Activated CD8-positive, alpha-beta T cell treated with anti-CD3 and anti-CD28 coated beads for 36 hours (primary cell): ENCODE measurements at regions not wholly inside any gene's neighbourhood (a gene's known extent, or its start where the extent isn't known, plus 50 kb on each side); places are given as distances from the start of the nearest gene placed in this dataset.

Experiments
- ATAC-seq: fragments of 200-7000 bp; cut with Tn5 transposase; one replicate; pipeline ENCODE4 v1.10.0; 2021; ENCODE audit warnings: mild to moderate bottlenecking, moderate library complexity
- CTCF ChIA-PET: fragments of 350-600 bp; sonication (Branson Sonifier 250); formaldehyde crosslinking; loops from one replicate; lab custom pipeline; 2021; ENCODE audit warnings: antibody characterized with exemption; lab: Charles Lee
- POLR2A ChIA-PET: fragments of 350-600 bp; sonication (Branson Sonifier 250); formaldehyde crosslinking; loops from one replicate; lab custom pipeline; 2021; ENCODE audit warnings: antibody characterized with exemption; lab: Charles Lee
- DNase-seq: peaks from one replicate; pipeline ENCODE4 v3.0.0-alpha.2; 2020
- H3K27ac Mint-ChIP-seq: one replicate; pipeline ENCODE4 v1.8.0; 2021; ENCODE audit warnings: mild to moderate bottlenecking, mixed read lengths
- H3K27me3 Mint-ChIP-seq: one replicate; pipeline ENCODE4 v1.8.0; 2021; ENCODE audit warnings: mixed read lengths
- H3K36me3 Mint-ChIP-seq: one replicate; pipeline ENCODE4 v1.8.0; 2021; ENCODE audit warnings: low read depth, mixed read lengths
- H3K4me1 Mint-ChIP-seq: one replicate; pipeline ENCODE4 v1.8.0; 2021; ENCODE audit warnings: low read depth, mixed read lengths
- H3K4me3 Mint-ChIP-seq: one replicate; pipeline ENCODE4 v1.8.0; 2021; ENCODE audit warnings: mild to moderate bottlenecking, moderate library complexity, mixed read lengths
- H3K9me3 Mint-ChIP-seq: one replicate; pipeline ENCODE4 v1.8.0; 2021; ENCODE audit warnings: mixed read lengths
- intact Hi-C: fragments of 100-400 bp; cut with micrococcal nuclease; formaldehyde crosslinking; loops from one replicate; pipeline ENCODE4 v1.10.0; 2022
- TF ChIP-seq, protein P1 (sequence below): fragments of 200-600 bp; IDR thresholded peaks from one replicate; pipeline ENCODE4 v1.8.0; 2022; ENCODE audit warnings: antibody characterized with exemption, mild to moderate bottlenecking

GRCh38 chr6:10266061-10266460, 148.8 kb downstream of the TFAP2A start:
- no peaks in the 10 kb centered on the region for H3K36me3 Mint-ChIP-seq
- no peaks in the 10 kb centered on the region for H3K4me1 Mint-ChIP-seq
- H3K4me3 Mint-ChIP-seq: no peak overlapping the region
- intact Hi-C loops: no loop called here
- CTCF ChIA-PET: no interaction called here
- H3K9me3 Mint-ChIP-seq: no peaks in the 10 kb centered on the region
- no peak for DNase-seq
- H3K27me3 Mint-ChIP-seq: peaks cover 5% of the 10 kb centered on the region
- H3K27ac Mint-ChIP-seq: no peak overlapping the region
- ATAC-seq: no peak
- POLR2A ChIA-PET: no interaction called here
- TF ChIP-seq, protein P1, sequence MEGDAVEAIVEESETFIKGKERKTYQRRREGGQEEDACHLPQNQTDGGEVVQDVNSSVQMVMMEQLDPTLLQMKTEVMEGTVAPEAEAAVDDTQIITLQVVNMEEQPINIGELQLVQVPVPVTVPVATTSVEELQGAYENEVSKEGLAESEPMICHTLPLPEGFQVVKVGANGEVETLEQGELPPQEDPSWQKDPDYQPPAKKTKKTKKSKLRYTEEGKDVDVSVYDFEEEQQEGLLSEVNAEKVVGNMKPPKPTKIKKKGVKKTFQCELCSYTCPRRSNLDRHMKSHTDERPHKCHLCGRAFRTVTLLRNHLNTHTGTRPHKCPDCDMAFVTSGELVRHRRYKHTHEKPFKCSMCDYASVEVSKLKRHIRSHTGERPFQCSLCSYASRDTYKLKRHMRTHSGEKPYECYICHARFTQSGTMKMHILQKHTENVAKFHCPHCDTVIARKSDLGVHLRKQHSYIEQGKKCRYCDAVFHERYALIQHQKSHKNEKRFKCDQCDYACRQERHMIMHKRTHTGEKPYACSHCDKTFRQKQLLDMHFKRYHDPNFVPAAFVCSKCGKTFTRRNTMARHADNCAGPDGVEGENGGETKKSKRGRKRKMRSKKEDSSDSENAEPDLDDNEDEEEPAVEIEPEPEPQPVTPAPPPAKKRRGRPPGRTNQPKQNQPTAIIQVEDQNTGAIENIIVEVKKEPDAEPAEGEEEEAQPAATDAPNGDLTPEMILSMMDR: no peak

DNA sequence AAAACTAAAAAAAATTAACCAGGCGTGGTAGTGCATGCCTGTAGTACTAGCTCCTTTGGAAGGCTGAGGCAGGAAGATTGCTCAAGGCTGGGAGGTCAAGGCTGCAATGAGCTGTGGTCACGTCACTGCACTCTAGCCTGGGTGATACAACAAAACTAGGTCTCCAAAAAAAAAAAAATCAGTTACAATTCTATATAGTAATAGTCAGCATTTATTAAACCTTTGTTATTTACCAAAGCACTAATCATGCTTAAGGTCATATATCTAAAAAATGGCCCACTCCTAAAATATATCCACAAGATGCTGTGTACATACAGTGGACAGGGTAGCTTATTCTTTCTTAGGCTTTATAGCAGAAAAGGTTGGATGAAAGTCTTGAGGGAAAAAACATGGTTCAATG, 152.4 kb downstream of the TFAP2A start:
- Mint-ChIP-seq H3K4me1 (no peaks in the 10 kb centered on the region), H3K27me3 (peaks cover 5% of the 10 kb centered on the region), H3K4me3 (no peak overlapping the region), H3K9me3 (no peaks in the 10 kb centered on the region), H3K27ac (no peak overlapping the region), H3K36me3 (no peaks in the 10 kb centered on the region)
- CTCF ChIA-PET: no interaction called here
- intact Hi-C loops: no loop called here
- TF ChIP-seq, protein P1: no peak
- no peak for DNase-seq
- ATAC-seq: no peak
- POLR2A ChIA-PET: no interaction called here

DNA sequence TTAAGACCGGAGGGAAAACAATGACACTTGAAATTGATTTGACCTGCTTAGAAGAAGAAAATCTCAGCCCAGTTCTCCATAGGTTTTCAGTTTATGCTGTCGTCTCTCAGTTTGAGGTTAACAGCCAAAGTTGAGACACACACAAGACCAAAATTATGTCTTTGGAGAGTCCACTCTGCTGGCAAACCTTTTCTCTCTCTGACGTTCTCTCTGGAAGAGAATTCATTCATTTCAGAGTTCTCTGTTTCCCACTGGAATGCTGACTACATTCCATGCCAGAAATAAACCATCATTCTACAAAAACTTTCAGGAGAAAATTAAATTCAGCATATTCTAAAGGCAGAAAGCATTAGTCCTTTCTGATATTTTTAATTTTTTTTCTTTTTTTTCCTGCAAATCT, 155.2 kb downstream of the TFAP2A start:
- Mint-ChIP-seq H3K9me3 (no peaks in the 10 kb centered on the region), H3K4me3 (no peak overlapping the region), H3K27me3 (no peaks in the 10 kb centered on the region), H3K27ac (no peak overlapping the region), H3K4me1 (no peaks in the 10 kb centered on the region), H3K36me3 (no peaks in the 10 kb centered on the region)
- ATAC-seq: no peak
- DNase-seq: no peak
- TF ChIP-seq, protein P1: no peak
- ChIA-PET CTCF (no interaction called here), POLR2A (no interaction called here)
- intact Hi-C loops: loop anchor here (10.0 kb wide), 1 partner anchor 175 kb away; no protein-coding TSS in a partner anchor

- no peak overlapping the region for H3K27ac Mint-ChIP-seq
- DNase-seq (no peak), ATAC-seq (no peak)
- H3K9me3 Mint-ChIP-seq: no peaks in the 10 kb centered on the region
- ChIA-PET POLR2A (no interaction called here), CTCF (no interaction called here)
- TF ChIP-seq, protein P1: no peak
- no peaks in the 10 kb centered on the region for H3K27me3 Mint-ChIP-seq
- no peaks in the 10 kb centered on the region for H3K4me1 Mint-ChIP-seq
- no peaks in the 10 kb centered on the region for H3K36me3 Mint-ChIP-seq
- H3K4me3 Mint-ChIP-seq: no peak overlapping the region
- intact Hi-C loops: loop anchor here (10.0 kb wide), 1 partner anchor 176 kb away; no protein-coding TSS in a partner anchor
Measured at GRCh38 chr6:10258341-10258740, 156.5 kb downstream of the TFAP2A start.

DNA sequence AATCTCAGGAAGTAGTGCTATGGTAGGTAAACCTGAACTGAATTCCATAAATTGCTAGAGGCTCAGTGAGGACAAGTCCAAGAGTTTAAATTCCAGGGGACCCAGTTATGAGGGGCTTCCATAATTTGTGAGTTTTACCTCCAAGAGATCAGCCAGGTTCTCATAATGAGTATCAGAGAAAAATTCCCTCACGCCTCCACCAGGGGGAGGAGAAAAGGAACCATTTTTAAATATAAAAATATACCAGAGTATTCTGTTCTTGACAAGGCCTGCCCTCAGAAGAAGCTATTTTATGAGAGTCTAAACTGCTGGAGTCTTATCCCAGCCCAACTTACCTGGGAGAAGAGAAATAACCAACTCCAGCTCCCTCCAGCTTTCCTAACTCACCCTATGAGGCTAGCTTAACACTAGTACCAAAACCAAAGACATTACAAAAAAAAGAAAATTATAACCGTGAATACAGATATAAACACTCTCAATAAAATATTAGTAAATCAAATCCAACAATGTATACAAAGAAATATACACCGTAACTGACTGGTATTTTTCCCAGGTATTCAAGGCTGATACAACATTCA, 158.7 kb downstream of the TFAP2A start:
- POLR2A ChIA-PET: no interaction called here
- no peak overlapping the region for H3K27ac Mint-ChIP-seq
- no peaks in the 10 kb centered on the region for H3K9me3 Mint-ChIP-seq
- no peaks in the 10 kb centered on the region for H3K36me3 Mint-ChIP-seq
- ATAC-seq (no peak), DNase-seq (peak; percentile 9)
- H3K27me3 Mint-ChIP-seq: peaks cover 2% of the 10 kb centered on the region
- no peak overlapping the region for H3K4me3 Mint-ChIP-seq
- no peaks in the 10 kb centered on the region for H3K4me1 Mint-ChIP-seq
- CTCF ChIA-PET: interaction anchor here (1.1 kb wide), 1 partner anchor 20 kb away, joined by 3 read pairs; no protein-coding TSS in a partner anchor
- intact Hi-C loops: loop anchor here (10.0 kb wide), 1 partner anchor 179 kb away; no protein-coding TSS in a partner anchor
- TF ChIP-seq, protein P1: peak; percentile 63
